Panc1 (cell line): ENCODE measurements at regions not wholly inside any gene's neighbourhood (a gene's known extent, or its start where the extent isn't known, plus 50 kb on each side); places are given as distances from the start of the nearest gene placed in this dataset.

Experiments
- ATAC-seq: fragments of 200-7000 bp; cut with Tn5 transposase; 2 replicates; pipeline ENCODE4 v1.9.1; 2020; ENCODE audit warnings: mild to moderate bottlenecking, moderate library complexity
- BruUV-seq: library from RNA; stranded (reverse); fragments of 400-500 nt; replicated peaks from 2 replicates; lab custom pipeline; 2021; lab: Mats Ljungman, UMichigan
- CTCF ChIA-PET: fragments of 300-600 bp; sonication (Branson Sonifier 250); formaldehyde crosslinking; loops from one replicate; lab custom pipeline; 2022; ENCODE audit warnings: antibody characterized with exemption; lab: Charles Lee
- POLR2A ChIA-PET: fragments of 300-600 bp; sonication (Branson Sonifier 250); formaldehyde crosslinking; loops from one replicate; lab custom pipeline; 2022; ENCODE audit warnings: antibody characterized with exemption; lab: Charles Lee
- DNase-seq: peaks from one replicate; pipeline ENCODE4 v3.0.0-alpha.2; 2010; ENCODE audit warnings: low read depth, low spot score
- H3K27ac ChIP-seq: 2 replicates; pipeline ENCODE4 v1.5.1; 2011; ENCODE audit warnings: mild to moderate bottlenecking, low read length, inconsistent platforms
- H3K27me3 ChIP-seq: fragments of 200-500 bp; sonication (Bioruptor generic); 2 replicates; pipeline ENCODE4 v1.6.0; 2014; ENCODE audit warnings: low read length, inconsistent platforms; ENCODE audit not compliant: control insufficient read depth, insufficient read depth
- H3K36me3 ChIP-seq: fragments of 200-500 bp; sonication (Bioruptor generic); 2 replicates; pipeline ENCODE4 v1.5.1; 2014; ENCODE audit warnings: inconsistent platforms, mild to moderate bottlenecking, low read length, moderate library complexity; ENCODE audit not compliant: control insufficient read depth, insufficient read depth
- H3K4me1 ChIP-seq: 2 replicates; pipeline ENCODE4 v1.5.1; 2011; ENCODE audit warnings: inconsistent platforms, mild to moderate bottlenecking, low read length, moderate library complexity; ENCODE audit not compliant: control insufficient read depth, insufficient read depth
- H3K4me3 ChIP-seq, 2 experiments: 2 replicates each; pipeline ENCODE4 v1.5.1; 2011 to 2012; ENCODE audit warnings: low read depth in 2 of 2, low read length in 2 of 2, mild to moderate bottlenecking in 2 of 2, inconsistent platforms in 1 of 2, moderate library complexity in 1 of 2
- H3K9me3 ChIP-seq: fragments of 200-500 bp; sonication (Bioruptor generic); 2 replicates; pipeline ENCODE4 v1.5.1; 2014; ENCODE audit warnings: low read depth, mild to moderate bottlenecking, inconsistent platforms, low read length, moderate library complexity; ENCODE audit not compliant: control insufficient read depth, insufficient read depth
- CTCF ChIP-seq: fragments of 450-650 bp; IDR thresholded peaks from 2 replicates; pipeline ENCODE4 v1.5.1; 2017; ENCODE audit warnings: mild to moderate bottlenecking
- POLR2AphosphoS5 ChIP-seq: IDR thresholded peaks from 2 replicates; pipeline ENCODE4 v1.6.1; 2012; ENCODE audit warnings: mild to moderate bottlenecking, low read depth, low read length, moderate library complexity
- REST ChIP-seq, 2 experiments: IDR thresholded peaks; 2 replicates each; pipeline ENCODE4 v1.6.1; 2011 to 2012; ENCODE audit warnings: low read depth in 2 of 2, control low read depth in 1 of 2, low read length in 1 of 2, mild to moderate bottlenecking in 1 of 2, moderate library complexity in 1 of 2; ENCODE audit not compliant: insufficient read depth in 1 of 2
- SIN3A ChIP-seq: IDR thresholded peaks from 2 replicates; pipeline ENCODE4 v1.6.1; 2012; ENCODE audit warnings: low read depth, mild to moderate bottlenecking, low read length, moderate library complexity, borderline replicate concordance; ENCODE audit not compliant: insufficient read depth
- TCF7L2 ChIP-seq: IDR thresholded peaks from 2 replicates; pipeline ENCODE4 v1.6.1; 2011; ENCODE audit warnings: mild to moderate bottlenecking, low read depth, low read length, inconsistent platforms
- in situ Hi-C: cut with HindIII; loops from 2 replicates; pipeline ENCODE4 v1.10.0; 2016; ENCODE audit warnings: low sequenced_read_pairs, low pct_unique_long_range_greater_than_20kb
- intact Hi-C: fragments of 100-400 bp; cut with micrococcal nuclease; formaldehyde crosslinking; loops from one replicate; pipeline ENCODE4 v1.10.0; 2022; ENCODE audit not compliant: unreplicated experiment

- no peak for TF ChIP-seq REST (IDR thresholded peaks at IDR 0.05; ENCODE audit: insufficient read depth in 1 of 2, low read depth in 2 of 2, low read length in 1 of 2)
- no peak for TF ChIP-seq POLR2AphosphoS5
- no peak for TF ChIP-seq TCF7L2
- no peak for TF ChIP-seq SIN3A
- no peak for TF ChIP-seq CTCF
- POLR2A ChIA-PET = no interaction called here
- no peaks in the 10 kb centered on the region for H3K9me3 ChIP-seq
Measured at GRCh38 chr10:44713307-44713706, 197.8 kb upstream of the TMEM72 start.

GRCh38 chr10:44714451-44714850, 196.7 kb upstream of the TMEM72 start:
- DNase-seq (no peak), ATAC-seq (no peak)
- BruUV-seq = no TSS peak
- TF ChIP-seq REST (IDR thresholded peaks at IDR 0.05; ENCODE audit: insufficient read depth in 1 of 2, low read depth in 2 of 2, low read length in 1 of 2) (no peak), CTCF (no peak), POLR2AphosphoS5 (no peak), SIN3A (no peak), TCF7L2 (no peak)
- no peaks in the 10 kb centered on the region for H3K36me3 ChIP-seq
- no peak overlapping the region for H3K27ac ChIP-seq
- intact Hi-C loops (no loop called here), in situ Hi-C loops (no loop called here)
- H3K9me3 ChIP-seq = no peaks in the 10 kb centered on the region
- peaks cover 7% of the 10 kb centered on the region; the same call in 1 of the 2 replicates for H3K27me3 ChIP-seq
- H3K4me1 ChIP-seq = no peaks in the 10 kb centered on the region
- ChIA-PET CTCF (no interaction called here), POLR2A (interaction anchor here (0.6 kb wide), 1 partner anchor 105 kb away, joined by 9 read pairs; no protein-coding TSS in a partner anchor)
- no peak overlapping the region for H3K4me3 ChIP-seq

More at GRCh38 chr10:44713307-44713706, 197.8 kb upstream of the TMEM72 start:
- in situ Hi-C loops (no loop called here), intact Hi-C loops (no loop called here)
- no peak overlapping the region for H3K4me3 ChIP-seq
- H3K4me1 ChIP-seq = no peaks in the 10 kb centered on the region
- ATAC-seq = no peak
- BruUV-seq = no TSS peak
- no peaks in the 10 kb centered on the region for H3K36me3 ChIP-seq
- CTCF ChIA-PET = no interaction called here
- peaks cover 7% of the 10 kb centered on the region; the same call in 1 of the 2 replicates for H3K27me3 ChIP-seq
- DNase-seq = no peak
- no peak overlapping the region for H3K27ac ChIP-seq
